ENCODE measurements at regions not wholly inside any gene's neighbourhood (a gene's known extent, or its start where the extent isn't known, plus 50 kb on each side); places are given as distances from the start of the nearest gene placed in this dataset.

DNA sequence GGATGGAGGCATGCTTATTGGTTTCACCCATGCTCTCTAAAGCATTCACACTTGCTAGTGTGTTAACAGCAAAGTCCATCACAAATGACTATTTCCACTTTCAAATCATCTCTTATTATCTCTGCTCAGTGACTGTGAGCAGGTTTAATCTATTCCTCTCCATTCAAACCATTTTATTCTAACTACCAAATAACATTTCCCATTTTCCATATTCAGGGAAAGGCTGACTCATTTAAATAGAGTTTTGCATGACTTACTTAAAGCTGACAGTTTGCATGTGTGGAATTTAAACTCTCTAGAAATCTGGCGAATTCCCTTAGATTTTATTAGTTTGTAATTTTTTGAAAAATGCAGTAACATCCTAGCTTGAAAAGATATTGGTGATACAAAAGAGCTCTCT, 615.7 kb upstream of the LRRC4C start:
- TF ChIP-seq CTCF (CRISPR knock-in tag; IDR thresholded peaks at IDR 0.05) (no peak), ZNF556 (CRISPR knock-in tag; IDR thresholded peaks at IDR 0.05; ENCODE audit: borderline replicate concordance) (no peak), EP300 (IDR thresholded peaks at IDR 0.05; ENCODE audit: low read depth in 2 of 2, low read length in 2 of 2) (no peak), EP300 (CRISPR knock-in tag; IDR thresholded peaks at IDR 0.05; ENCODE audit: borderline replicate concordance) (no peak), FOXP1 (IDR thresholded peaks at IDR 0.05) (no peak), FOXP1 (CRISPR knock-in tag; IDR thresholded peaks at IDR 0.05) (no peak), PHF21A (CRISPR knock-in tag; IDR thresholded peaks at IDR 0.05) (no peak), POLR2A (IDR thresholded peaks at IDR 0.05; ENCODE audit: insufficient read depth in 1 of 2, low read depth in 2 of 2, low read length in 2 of 2) (no peak), KDM2A (CRISPR knock-in tag; IDR thresholded peaks at IDR 0.05; ENCODE audit: borderline replicate concordance, low read depth) (no peak), HOXA9 (CRISPR knock-in tag; IDR thresholded peaks at IDR 0.05; ENCODE audit: borderline replicate concordance) (no peak), ZNF891 (CRISPR knock-in tag; IDR thresholded peaks at IDR 0.05) (no peak), TMF1 (CRISPR knock-in tag; IDR thresholded peaks at IDR 0.05; ENCODE audit: low read depth) (no peak), BRF2 (CRISPR knock-in tag; IDR thresholded peaks at IDR 0.05) (no peak)
- TF ChIP-seq, protein P1, sequence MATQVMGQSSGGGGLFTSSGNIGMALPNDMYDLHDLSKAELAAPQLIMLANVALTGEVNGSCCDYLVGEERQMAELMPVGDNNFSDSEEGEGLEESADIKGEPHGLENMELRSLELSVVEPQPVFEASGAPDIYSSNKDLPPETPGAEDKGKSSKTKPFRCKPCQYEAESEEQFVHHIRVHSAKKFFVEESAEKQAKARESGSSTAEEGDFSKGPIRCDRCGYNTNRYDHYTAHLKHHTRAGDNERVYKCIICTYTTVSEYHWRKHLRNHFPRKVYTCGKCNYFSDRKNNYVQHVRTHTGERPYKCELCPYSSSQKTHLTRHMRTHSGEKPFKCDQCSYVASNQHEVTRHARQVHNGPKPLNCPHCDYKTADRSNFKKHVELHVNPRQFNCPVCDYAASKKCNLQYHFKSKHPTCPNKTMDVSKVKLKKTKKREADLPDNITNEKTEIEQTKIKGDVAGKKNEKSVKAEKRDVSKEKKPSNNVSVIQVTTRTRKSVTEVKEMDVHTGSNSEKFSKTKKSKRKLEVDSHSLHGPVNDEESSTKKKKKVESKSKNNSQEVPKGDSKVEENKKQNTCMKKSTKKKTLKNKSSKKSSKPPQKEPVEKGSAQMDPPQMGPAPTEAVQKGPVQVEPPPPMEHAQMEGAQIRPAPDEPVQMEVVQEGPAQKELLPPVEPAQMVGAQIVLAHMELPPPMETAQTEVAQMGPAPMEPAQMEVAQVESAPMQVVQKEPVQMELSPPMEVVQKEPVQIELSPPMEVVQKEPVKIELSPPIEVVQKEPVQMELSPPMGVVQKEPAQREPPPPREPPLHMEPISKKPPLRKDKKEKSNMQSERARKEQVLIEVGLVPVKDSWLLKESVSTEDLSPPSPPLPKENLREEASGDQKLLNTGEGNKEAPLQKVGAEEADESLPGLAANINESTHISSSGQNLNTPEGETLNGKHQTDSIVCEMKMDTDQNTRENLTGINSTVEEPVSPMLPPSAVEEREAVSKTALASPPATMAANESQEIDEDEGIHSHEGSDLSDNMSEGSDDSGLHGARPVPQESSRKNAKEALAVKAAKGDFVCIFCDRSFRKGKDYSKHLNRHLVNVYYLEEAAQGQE (IDR thresholded peaks at IDR 0.05; ENCODE audit: borderline replicate concordance in 1 of 2, low read depth in 1 of 2, low read length in 2 of 2), result no peak
- TF ChIP-seq, protein P2, sequence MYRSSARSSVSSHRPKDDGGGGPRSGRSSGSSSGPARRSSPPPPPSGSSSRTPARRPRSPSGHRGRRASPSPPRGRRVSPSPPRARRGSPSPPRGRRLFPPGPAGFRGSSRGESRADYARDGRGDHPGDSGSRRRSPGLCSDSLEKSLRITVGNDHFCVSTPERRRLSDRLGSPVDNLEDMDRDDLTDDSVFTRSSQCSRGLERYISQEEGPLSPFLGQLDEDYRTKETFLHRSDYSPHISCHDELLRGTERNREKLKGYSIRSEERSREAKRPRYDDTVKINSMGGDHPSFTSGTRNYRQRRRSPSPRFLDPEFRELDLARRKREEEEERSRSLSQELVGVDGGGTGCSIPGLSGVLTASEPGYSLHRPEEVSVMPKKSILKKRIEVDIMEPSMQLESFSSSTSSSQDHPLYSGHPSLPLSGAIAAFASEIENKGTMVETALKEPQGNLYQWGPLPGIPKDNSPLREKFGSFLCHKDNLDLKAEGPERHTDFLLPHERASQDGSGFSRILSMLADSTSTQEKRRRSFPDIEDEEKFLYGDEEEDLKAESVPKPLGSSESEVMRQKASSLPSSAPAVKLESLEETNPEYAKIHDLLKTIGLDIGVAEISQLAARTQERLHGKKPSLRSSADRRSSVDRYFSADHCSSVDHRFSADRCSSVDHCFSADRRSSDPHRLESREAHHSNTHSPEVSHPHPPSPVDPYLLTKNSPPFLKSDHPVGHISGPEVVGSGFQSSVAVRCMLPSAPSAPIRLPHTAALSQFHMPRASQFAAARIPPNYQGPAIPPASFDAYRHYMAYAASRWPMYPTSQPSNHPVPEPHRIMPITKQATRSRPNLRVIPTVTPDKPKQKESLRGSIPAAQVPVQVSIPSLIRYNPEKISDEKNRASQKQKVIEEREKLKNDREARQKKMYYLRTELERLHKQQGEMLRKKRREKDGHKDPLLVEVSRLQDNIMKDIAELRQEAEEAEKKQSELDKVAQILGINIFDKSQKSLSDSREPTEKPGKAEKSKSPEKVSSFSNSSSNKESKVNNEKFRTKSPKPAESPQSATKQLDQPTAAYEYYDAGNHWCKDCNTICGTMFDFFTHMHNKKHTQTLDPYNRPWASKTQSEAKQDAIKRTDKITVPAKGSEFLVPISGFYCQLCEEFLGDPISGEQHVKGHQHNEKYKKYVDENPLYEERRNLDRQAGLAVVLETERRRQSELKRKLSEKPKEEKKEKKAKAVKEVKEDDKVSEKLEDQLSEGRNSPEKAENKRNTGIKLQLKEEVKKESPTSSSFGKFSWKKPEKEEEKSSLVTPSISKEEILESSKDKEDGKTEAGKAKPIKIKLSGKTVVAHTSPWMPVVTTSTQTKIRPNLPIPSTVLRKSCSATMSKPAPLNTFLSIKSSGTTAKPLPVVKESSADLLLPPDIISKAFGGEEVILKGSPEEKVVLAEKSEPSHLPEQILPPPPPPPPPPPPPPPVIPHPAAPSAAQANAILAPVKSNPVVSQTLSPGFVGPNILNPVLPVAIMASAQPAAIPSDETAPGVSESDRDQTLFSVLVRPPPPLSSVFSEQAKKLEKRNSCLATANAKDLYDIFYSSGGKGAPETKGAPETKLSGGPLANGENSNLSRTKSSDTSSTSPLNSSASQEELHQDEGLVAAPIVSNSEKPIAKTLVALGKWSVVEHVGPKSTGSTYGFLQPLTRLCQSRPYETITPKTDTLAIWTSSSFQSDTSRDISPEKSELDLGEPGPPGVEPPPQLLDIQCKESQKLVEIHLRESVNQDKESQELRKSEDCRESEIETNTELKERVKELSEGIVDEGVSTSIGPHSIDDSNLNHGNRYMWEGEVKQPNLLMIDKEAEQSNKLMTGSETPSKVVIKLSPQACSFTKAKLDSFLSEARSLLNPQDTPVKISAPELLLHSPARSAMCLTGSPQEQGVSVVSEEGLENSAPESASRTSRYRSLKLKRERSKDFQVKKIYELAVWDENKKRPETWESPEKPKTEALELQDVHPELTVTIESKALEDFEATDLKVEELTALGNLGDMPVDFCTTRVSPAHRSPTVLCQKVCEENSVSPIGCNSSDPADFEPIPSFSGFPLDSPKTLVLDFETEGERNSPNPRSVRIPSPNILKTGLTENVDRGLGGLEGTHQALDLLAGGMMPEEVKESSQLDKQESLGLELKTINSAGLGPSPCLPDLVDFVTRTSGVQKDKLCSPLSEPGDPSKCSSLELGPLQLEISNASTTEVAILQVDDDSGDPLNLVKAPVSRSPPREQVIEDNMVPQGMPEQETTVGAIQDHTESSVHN (CRISPR knock-in tag; IDR thresholded peaks at IDR 0.05), result no peak
